HG03139 (cell line): ENCODE measurements at regions not wholly inside any gene's neighbourhood (a gene's known extent, or its start where the extent isn't known, plus 50 kb on each side); places are given as distances from the start of the nearest gene placed in this dataset.
"Not testable (repeated sequence)": the region's sequence is repeated elsewhere in the genome, so short reads cannot be mapped to it uniquely, and the experiment has no call there.

Source experiments
- ATAC-seq: cut with Tn5 transposase; IDR thresholded peaks from one replicate; pipeline ENCODE4 v1.9.1; 2021; ENCODE audit not compliant: unreplicated experiment

- ATAC-seq, result no peak
Observed at GRCh38 chr10:108578258-108578657, 1345.1 kb downstream of the XPNPEP1 start.

- ATAC-seq, result no peak
Observed at GRCh38 chr10:108574233-108574632, 1349.1 kb downstream of the XPNPEP1 start.

- ATAC-seq, result no peak
Observed at GRCh38 chr10:108568824-108569223, 1354.5 kb downstream of the XPNPEP1 start.

GRCh38 chr10:108567899-108568752, 1355.2 kb downstream of the XPNPEP1 start:
- no peak for ATAC-seq

GRCh38 chr10:108566316-108567107, 1356.8 kb downstream of the XPNPEP1 start:
- no peak for ATAC-seq

GRCh38 chr10:108562105-108562504, 1361.2 kb downstream of the XPNPEP1 start:
- ATAC-seq, result no peak

GRCh38 chr10:108561649-108562048, 1361.7 kb downstream of the XPNPEP1 start:
- no peak for ATAC-seq

- no peak for ATAC-seq
Observed at GRCh38 chr10:108560488-108560887, 1362.8 kb downstream of the XPNPEP1 start.

- ATAC-seq, result no peak
Observed at GRCh38 chr10:108556186-108556585, 1367.1 kb downstream of the XPNPEP1 start.

- peak; percentile 87 for ATAC-seq
Observed at GRCh38 chr10:108545921-108546320, 1377.4 kb downstream of the XPNPEP1 start.

- ATAC-seq, result no peak
Observed at GRCh38 chr10:108544500-108545120, 1378.7 kb downstream of the XPNPEP1 start.

GRCh38 chr10:108533551-108533950, 1369.0 kb upstream of the SORCS1 start:
- not testable (repeated sequence) for ATAC-seq

GRCh38 chr10:108523016-108523800, 1358.7 kb upstream of the SORCS1 start:
- no peak for ATAC-seq

- no peak for ATAC-seq
Observed at GRCh38 chr10:108521827-108522492, 1357.5 kb upstream of the SORCS1 start.

- ATAC-seq, result no peak
Observed at GRCh38 chr10:108515821-108516220, 1351.3 kb upstream of the SORCS1 start.

GRCh38 chr10:108500396-108500795, 1335.9 kb upstream of the SORCS1 start:
- ATAC-seq, result no peak

- no peak for ATAC-seq
Observed at GRCh38 chr10:108496106-108496505, 1331.6 kb upstream of the SORCS1 start.

GRCh38 chr10:108490944-108491343, 1326.4 kb upstream of the SORCS1 start:
- ATAC-seq, result no peak

GRCh38 chr10:108471420-108471819, 1306.9 kb upstream of the SORCS1 start:
- ATAC-seq, result no peak

GRCh38 chr10:108469940-108470339, 1305.4 kb upstream of the SORCS1 start:
- no peak for ATAC-seq
